ENCODE measurements at regions not wholly inside any gene's neighbourhood (a gene's known extent, or its start where the extent isn't known, plus 50 kb on each side); places are given as distances from the start of the nearest gene placed in this dataset.
"Not testable (repeated sequence)": the region's sequence is repeated elsewhere in the genome, so short reads cannot be mapped to it uniquely, and the experiment has no call there.

DNA sequence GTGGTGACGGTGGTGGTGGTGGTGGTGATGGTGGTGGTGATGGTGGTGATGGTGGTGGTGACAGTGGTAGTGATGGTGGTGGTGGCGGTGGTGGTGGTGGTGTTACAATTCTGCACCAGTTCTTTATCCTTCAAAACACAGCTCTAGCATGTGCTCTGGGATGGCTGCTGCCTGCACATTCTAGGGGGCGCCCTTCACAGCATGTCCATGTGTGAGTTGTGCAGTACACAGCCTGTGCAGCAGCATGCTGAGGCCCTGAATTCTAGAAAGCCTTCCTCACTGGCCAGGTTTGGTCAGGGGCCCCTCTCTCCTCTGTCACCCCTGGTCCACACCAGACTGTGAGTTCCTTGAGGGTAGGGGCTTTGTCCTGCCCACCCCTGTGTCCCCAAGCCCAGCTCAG lies 67.7 kb downstream of the MATN1 start:
- Histone ChIP-seq H3K27ac (no peak overlapping the region), H3K27me3 (replicated peaks) (no peaks in the 10 kb centered on the region), H3K36me3 (replicated peaks) (no peaks in the 10 kb centered on the region), H3K4me3 (ENCODE audit: low read depth, low read length) (no peak overlapping the region)
- in situ Hi-C loops (cut with HindIII; ENCODE audit: low pct_ligation_motif_present, low sequenced_read_pairs): no loop called here
- no peak for DNase-seq
- no peak for TF ChIP-seq CTCF (IDR thresholded peaks at IDR 0.05; ENCODE audit: low read depth, low read length, missing control alignments)

DNA sequence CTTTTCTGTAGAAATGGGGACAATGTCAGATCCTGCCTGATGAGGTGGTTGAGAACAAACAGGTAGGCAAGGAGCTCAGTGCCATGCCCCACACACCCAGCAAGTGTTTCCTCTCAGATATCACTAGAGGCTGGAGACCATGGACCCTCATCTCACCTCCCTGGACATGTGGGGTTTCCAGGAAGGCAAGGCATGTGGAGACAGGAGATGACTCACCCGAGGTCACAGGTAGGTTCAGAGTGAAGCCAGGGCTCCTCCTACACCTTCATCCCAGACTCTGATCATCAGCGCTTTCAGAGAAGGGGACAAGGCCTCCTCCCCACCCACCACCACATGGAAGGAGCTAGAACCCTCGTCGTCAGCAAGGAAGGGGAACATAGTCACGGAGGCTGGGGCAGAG lies 69.2 kb downstream of the MATN1 start:
- in situ Hi-C loops (cut with HindIII; ENCODE audit: low pct_ligation_motif_present, low sequenced_read_pairs): no loop called here
- Histone ChIP-seq H3K27me3 (replicated peaks) (no peaks in the 10 kb centered on the region), H3K27ac (no peak overlapping the region), H3K4me3 (ENCODE audit: low read depth, low read length) (no peak overlapping the region), H3K36me3 (replicated peaks) (no peaks in the 10 kb centered on the region)
- TF ChIP-seq CTCF (IDR thresholded peaks at IDR 0.05; ENCODE audit: low read depth, low read length, missing control alignments): no peak
- no peak for DNase-seq

GRCh38 chr1:30652152-30652841 lies 71.1 kb downstream of the MATN1 start:
- H3K36me3 ChIP-seq (replicated peaks): no peaks in the 10 kb centered on the region
- TF ChIP-seq CTCF (IDR thresholded peaks at IDR 0.05; ENCODE audit: low read depth, low read length, missing control alignments): no peak

DNA sequence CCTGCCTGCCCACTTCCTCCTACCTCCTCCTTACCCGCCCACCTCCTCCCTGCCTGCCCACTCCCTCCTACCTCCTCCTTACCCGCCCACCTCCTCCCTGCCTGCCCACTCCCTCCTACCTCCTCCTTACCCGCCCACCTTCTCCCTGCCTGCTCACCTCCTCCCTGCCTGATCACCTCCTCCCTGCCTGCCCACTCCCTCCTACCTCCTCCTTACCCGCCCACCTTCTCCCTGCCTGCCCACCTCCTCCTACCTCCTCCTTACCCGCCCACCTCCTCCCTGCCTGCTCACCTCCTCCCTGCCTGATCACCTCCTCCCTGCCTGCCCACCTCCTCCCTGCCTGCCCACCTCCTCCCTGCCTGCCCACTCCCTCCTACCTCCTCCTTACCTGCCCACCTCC lies 72.0 kb downstream of the MATN1 start:
- H3K4me3 ChIP-seq (ENCODE audit: low read depth, low read length); H3K27me3 ChIP-seq (replicated peaks); in situ Hi-C loops (cut with HindIII; ENCODE audit: low pct_ligation_motif_present, low sequenced_read_pairs); H3K36me3 ChIP-seq (replicated peaks); DNase-seq; H3K27ac ChIP-seq: not testable (repeated sequence)

More at GRCh38 chr1:30652152-30652841, 71.1 kb downstream of the MATN1 start:
- in situ Hi-C loops (cut with HindIII; ENCODE audit: low pct_ligation_motif_present, low sequenced_read_pairs): no loop called here
- Histone ChIP-seq H3K27me3 (replicated peaks) (no peaks in the 10 kb centered on the region), H3K4me3 (ENCODE audit: low read depth, low read length) (no peak overlapping the region), H3K27ac (no peak overlapping the region)
- DNase-seq: no peak

DNA sequence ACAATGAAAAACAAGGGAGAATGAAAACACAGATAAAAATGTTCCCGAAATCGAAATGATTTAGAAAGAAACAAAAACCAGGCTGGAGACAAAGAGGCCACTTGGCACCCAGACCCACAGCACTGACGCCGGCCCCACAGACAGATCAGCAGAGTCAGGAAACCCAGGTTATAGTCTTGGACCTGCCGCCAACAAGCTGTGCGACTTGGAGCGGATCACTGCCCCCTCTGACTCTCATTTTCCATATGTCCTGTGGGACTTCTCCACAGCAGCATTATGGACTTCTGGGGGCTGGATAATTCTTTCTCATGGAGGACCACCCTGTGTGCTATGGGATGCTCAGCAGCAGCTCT lies 72.4 kb downstream of the MATN1 start:
- H3K27ac ChIP-seq: no peak overlapping the region
- TF ChIP-seq CTCF (IDR thresholded peaks at IDR 0.05; ENCODE audit: low read depth, low read length, missing control alignments): no peak
- H3K36me3 ChIP-seq (replicated peaks): no peaks in the 10 kb centered on the region
- H3K27me3 ChIP-seq (replicated peaks): no peaks in the 10 kb centered on the region
- H3K4me3 ChIP-seq (ENCODE audit: low read depth, low read length): no peak overlapping the region
- in situ Hi-C loops (cut with HindIII; ENCODE audit: low pct_ligation_motif_present, low sequenced_read_pairs): no loop called here
- no peak for DNase-seq

DNA sequence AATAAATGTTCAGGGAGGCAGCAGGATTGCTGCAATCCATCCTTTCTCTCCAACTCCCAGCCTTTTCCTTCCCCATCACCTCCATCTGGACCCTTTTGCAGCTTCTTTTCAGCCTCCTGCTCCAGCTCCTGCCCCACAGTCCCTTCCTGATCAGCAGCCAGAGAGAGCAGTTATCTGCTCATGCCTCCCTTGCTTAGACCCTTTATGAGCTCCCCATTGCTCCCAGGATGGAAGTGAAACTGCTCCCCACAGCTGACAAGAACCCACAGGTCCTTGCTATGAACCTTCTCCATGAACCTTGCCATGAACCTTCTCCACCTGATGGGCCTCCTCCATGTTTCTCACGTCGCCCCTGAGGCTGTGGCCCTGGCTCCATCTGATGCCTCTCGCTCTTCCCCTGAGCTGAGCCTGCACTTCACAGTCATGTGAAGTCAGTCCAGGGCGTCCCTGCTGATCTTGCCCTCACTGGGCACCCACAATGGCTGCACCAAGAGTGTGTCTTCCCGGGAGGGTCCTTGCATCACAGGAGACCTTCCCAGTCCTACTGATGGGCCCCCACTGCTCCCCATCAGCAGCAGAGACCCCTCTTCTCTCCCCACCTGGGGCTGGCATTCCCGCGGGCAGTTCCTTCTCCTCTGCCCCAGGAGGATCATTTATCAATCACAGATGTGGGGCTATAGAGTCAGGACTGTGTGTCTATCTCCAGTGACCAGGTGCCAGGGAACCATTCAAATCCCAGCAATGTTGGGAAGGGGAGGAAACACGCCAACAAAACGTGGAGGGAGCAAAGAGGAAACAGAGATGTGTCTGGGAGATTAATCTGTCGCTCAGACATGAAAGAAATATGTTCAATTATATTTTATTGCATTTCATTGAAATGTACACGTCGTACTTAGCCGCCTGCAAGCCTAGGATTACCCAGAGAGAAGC lies 73.1 kb downstream of the MATN1 start:
- Histone ChIP-seq H3K4me3 (ENCODE audit: low read depth, low read length) (no peak overlapping the region), H3K27ac (no peak overlapping the region), H3K27me3 (replicated peaks) (no peaks in the 10 kb centered on the region), H3K36me3 (replicated peaks) (no peaks in the 10 kb centered on the region)
- no peak for DNase-seq
- in situ Hi-C loops (cut with HindIII; ENCODE audit: low pct_ligation_motif_present, low sequenced_read_pairs): no loop called here
- no peak for TF ChIP-seq CTCF (IDR thresholded peaks at IDR 0.05; ENCODE audit: low read depth, low read length, missing control alignments)
